HG02970 (cell line): ENCODE measurements at regions not wholly inside any gene's neighbourhood (a gene's known extent, or its start where the extent isn't known, plus 50 kb on each side); places are given as distances from the start of the nearest gene placed in this dataset.
A peak's percentile ranks its signal among the peaks of the same experiment; 100 is the strongest.
"Not testable (repeated sequence)": the region's sequence is repeated elsewhere in the genome, so short reads cannot be mapped to it uniquely, and the experiment has no call there.

Experiments used
- ATAC-seq: cut with Tn5 transposase; IDR thresholded peaks from one replicate; pipeline ENCODE4 v1.9.1; 2021; ENCODE audit warnings: mild to moderate bottlenecking, moderate library complexity, moderate number of reproducible peaks; ENCODE audit not compliant: unreplicated experiment, low FRiP score

DNA sequence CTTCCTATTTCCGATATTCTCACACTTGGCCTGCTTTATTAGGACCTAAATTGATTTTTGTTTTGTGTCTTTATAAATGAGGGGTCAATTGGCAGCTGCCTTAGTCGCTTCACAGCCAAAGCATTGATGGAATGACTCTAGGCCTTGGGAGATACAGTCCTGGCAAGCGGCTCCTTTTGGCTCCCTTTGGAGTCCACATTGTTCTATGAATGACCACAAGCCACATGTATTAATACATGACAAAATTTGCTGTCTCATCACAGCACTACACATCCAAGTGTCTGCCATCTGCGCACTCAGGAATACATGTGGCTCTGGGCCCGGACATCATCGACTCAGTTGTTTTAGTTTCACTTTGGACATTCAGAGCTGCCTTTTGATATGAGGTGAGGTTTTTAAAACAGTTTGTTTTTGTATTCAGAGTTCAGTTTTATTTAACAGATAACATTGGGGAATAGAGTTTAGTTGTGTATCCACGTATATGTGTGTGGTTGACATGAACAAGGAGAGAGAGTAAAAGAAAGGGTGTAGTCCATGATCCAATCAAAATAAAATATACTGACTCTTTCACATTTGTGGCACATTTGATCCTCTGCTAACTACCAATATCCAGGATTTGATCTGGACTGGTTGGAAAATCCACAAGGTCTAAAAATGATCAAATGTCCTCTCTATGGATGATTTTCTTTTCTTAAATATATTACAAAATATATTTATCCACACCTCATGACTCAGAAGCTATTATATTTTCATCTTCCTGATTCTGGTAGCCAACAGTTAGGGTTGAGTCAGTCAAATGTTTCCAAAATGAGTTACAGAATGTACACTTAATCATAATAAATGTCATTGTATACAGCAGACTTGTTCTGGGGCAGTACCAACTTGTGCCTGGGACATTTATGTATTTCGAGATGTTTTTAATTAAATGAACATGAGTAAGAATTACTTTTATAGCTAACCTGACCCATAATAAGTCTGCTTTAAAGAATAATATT, 114.0 kb upstream of the MTAP start:
- ATAC-seq: no peak

DNA sequence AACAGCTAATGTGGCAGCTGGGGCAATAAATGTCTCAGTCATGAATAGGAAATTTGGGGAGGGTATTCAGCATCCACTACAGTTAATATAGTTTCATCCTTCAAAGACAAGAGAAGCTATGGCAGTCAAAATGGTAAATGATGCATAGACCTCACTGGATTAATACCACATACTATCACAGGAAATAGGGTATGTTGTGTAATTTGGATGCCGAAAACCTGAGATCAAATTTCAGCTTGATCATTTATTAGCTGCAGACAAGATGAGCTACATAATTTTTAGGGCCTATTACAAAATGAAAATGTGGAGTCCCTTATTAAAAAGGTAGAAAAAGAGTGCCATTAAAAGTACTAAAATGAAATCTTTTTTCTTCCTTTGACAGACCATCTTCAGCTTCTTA, 112.6 kb upstream of the MTAP start:
- no peak for ATAC-seq

DNA sequence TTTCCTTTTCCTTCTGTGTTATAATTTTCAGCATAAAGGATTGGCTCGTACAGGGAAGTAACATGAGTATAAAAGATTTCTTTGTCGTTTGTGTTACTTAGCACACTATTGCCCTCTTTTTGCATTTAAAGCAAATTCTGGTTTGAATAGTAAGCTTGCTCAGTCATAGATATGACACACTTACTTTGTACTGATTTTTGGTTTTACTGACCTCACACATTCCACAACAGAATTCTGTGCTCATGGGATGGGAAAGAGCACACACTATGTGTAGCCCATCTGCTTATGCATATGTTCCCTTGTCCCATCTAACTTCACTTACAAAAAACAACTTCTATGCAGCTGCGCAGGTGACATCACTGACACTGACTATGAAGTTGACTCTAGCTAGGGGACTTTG, 111.9 kb upstream of the MTAP start:
- no peak for ATAC-seq

DNA sequence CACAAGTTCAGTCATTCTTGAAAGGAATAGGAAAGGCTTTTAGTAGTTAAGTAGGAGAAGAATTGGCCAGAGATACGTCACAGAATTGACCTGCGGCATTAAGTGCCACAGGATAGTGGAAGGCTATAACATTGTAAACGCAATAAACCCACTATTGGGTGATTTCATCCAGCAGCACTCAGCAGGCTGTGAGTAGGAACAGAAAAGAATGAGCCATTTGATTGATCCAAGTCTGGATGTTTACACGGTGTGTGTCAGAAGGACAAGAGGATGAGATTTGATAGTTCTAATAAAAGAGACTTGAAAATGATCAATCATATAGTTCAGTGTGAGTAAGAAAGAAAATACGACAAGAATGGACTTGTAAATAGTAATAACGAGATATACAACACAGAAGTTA, 110.0 kb upstream of the MTAP start:
- ATAC-seq: no peak

DNA sequence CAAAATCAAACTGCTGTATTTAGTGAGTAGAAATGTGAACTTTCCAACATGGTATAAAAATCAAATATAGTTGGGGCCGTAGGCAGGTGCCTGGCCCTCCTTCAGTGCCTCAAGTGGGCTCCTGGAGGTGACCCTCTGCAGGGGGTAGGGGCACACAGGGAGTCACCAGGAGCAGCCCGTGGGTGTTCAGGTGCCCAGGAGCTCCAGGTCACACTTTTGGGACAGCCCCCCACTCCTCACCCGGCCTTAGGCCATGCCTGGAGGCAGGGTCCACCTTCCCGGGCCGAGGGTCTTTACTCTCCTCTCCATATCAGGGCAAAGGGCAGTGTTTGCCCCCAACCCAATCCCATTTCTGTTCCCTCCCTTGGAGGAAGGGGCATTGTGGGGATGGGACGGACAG, 108.0 kb upstream of the MTAP start:
- ATAC-seq: no peak

DNA sequence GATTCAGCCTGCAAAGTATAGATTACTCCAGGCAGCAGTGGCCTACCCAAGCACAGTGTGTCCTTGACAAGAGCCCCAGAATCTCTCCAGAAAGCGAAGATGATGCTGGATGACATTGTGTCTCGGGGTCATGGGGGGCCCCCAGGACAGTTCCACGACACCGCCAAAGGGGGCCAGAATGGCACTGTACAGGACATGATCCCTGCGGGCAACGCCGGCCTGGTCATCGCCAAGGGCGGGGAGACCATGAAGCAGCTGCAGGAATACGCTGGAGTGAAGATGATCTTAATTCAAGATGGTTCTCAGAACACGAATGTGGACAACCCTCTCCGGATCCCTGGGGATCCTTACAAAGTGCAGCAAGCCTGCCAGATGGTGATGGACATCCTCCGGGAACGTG, 107.0 kb upstream of the MTAP start:
- ATAC-seq: no peak

DNA sequence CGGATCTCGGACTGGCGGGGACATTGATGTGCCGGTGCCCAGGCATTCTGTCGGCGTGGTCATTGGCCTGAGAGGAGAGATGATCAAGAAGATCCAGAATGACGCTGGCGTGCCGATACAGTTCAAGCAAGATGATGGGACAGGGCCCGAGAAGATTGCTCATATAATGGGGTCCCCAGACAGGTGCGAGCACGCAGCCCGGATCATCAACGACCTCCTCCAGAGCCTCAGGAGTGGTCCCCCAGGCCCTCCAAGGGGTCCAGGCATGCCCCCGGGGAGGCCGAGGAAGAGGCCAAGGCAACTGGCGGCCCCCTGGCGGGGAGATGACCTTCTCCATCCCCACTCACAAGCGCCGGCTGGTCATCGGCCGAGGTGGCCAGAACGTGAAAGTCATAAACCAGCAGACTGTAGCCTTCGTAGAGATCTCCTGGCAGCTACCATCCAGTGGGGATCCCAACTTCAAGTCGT, 106.5 kb upstream of the MTAP start:
- ATAC-seq: no peak

DNA sequence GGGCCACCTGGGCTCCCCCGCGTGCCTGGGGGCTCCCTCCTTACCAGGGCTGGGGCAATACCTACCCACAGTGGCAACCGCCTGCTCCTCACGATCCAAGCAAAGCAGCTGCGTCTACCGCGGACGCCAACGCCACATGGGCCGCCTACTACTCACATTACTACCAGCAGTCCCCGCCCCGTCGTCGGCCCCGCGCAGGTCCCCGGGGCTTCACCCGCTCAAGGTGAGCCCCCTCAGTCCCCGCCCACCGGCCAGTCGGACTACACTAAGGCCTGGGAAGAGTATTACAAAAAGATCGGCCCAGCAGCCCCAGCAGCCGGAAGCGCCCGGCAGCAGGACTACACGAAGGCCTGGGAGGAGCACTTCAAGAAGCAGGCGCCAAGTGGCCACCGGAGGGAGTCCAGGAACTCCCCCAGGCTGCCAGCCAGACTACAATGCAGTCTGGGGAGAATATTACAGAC, 106.0 kb upstream of the MTAP start:
- no peak for ATAC-seq

DNA sequence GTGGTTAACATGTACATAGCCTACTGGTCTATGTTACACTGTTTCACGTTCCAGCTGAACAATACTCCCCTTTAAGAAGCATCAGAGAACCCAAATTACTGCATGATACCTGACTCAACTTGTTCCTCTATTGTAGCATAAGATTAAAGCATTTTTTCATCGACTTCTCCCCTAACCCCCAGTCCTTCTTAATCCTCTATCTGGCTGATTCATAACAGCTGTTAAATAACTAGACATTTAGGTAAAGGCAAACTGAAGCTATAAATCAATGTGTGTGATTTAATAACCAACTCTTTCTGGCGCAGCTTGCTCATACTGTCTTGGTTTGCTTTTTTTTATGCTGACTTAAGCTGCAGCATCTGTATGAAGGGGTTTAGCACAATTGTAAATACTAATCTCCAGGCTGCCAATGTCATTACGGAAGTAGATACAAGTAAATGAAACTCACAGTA, 94.2 kb upstream of the MTAP start:
- no peak for ATAC-seq

DNA sequence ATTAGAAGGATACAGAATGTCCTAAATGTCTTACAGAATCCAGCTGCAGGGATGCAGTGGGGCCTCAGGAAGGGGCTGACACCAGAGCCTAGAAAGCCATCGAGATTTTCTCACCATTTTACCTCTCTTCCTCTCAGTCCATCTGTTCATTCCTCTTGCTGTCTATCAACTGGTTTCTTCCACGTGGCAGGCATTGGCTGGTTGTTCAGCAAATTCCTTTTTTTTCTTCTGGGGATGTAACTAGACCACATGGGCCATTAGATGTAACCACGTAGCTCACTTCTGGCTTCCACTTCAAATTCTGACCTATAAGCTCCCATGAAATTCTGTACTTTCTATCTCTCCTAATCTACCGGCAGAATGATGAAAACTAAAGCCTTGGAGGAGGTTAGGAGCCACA, 93.6 kb upstream of the MTAP start:
- ATAC-seq: no peak

DNA sequence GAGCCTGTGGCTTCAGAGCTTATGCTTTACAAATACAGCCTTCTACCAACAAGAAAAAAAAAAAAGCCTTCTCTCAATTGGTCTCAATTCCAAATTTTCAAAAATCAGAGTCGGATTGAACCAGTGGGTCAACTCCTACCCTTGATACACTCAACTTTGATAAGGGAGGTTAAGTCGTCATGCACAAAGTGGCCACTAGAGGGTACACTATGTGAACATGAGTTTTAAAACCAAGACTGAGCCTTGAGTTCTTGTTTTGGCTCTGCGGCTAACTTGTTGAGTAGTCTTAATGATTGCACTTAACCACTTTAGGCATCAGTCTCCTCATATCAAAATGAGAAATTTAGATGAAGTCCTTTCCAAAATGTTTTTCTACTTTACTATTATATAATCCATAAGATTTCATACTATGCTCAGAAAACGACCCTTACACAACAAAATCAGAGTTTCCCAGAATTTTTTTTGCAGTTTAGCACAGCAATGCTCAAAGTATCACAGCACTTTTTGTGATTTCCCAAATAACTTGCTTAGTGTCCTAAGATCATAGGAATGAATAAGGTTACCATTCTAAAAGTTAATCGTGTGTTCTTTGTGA, 92.9 kb upstream of the MTAP start:
- ATAC-seq: peak; percentile 82

DNA sequence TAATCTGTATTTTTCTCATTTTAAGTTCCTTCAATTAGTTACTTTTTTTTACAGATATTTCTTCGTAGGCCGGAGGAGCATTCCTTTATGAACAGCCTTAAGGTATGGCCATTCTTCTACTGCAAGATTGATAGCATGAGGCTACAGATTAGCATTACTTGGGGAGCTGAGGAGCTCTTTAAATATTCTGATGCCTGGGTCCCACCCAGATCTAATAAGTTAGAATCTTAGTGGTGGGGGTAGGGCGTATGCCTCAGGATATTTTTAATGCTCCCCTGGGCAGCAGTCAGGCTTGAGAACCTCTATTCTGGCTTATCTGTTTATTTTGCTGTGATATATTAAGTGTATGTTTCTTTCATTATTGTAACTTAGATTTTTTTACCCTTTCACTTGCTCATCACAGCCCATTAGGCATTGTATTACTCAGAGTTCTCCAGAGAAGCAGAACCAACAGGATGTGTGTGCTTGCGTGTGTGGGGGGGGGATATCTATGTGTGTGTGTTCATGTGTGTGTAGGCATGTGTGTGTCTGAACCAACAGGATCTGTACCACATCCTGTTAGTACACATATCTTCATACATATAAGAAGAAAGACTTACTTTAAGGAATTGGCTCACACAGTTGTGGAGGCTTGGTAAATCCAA, 91.8 kb upstream of the MTAP start:
- ATAC-seq: no peak

DNA sequence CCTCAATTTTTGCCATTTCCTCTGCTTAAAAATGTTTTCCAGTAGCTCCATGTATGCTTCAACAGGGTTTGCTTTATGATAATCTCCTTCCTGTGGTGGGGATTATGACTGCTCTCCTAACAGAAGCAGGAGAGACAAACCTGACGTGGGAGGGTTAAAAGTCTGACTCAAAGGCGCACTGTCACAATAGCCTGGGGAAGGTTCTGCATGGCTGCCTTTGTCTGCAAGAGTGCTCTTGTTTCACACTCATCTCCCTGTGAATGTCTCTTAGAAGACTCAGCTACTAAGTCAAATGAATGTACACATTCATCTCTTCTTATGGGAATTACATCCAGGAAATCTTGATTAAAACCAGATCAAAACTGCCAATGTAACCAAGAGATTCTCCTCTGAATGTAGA, 90.9 kb upstream of the MTAP start:
- no peak for ATAC-seq

DNA sequence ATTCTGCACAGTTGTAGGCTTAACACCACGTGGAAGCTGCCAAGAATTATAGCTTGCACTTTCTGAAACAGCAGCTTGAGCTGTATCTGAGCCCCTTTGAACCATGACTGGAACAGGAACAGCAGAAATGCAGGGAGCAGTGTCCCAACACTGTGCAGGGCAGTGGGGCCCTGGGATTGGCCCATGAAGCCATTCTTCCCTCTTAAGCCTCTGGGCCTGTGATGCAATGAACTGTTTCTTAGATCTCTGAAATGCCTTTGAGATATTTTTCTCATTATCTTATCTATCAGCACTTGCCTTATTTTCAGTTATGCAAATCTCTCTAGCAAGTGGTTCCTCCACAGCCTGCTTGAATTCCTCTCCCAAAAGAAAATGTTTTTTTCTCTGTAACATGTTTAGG, 87.0 kb upstream of the MTAP start:
- no peak for ATAC-seq

DNA sequence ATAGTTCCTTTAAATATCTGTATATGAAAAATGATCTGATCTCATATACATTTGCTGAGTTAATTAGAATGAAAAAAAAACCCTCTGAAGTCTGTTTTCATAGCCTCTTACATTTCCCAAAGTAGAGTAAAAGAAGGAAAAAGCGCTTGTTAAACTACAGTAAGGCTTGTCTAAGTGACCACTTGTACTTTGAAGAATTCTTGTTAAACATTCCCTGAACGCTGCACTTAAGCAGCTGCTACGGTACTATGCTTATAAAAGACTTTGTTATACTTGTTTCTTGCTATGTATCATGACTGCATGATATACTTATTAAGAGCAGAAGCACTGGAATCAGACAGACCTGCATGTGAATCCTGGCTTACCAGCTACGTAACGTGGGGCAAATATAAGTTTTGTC, 81.7 kb upstream of the MTAP start:
- no peak for ATAC-seq

DNA sequence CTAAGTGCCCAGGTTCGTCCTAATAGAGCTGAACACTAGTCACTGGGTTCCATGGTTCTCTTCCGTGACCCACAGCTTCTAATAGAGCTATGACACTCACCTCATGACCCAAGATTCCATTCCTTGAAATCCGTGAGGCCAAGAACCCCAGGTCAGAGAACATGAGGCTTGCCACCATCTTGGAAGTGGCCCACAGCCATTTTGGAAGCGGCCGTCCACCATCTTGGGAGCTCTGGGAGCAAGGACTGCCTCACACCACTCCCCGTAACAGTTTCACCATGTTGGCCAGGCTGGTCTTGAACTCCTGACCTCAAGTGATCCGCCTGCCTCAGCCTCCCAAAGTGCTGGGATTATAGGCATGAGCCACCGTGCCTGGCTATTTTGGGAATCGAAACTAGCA, 75.0 kb upstream of the MTAP start:
- ATAC-seq: not testable (repeated sequence)

DNA sequence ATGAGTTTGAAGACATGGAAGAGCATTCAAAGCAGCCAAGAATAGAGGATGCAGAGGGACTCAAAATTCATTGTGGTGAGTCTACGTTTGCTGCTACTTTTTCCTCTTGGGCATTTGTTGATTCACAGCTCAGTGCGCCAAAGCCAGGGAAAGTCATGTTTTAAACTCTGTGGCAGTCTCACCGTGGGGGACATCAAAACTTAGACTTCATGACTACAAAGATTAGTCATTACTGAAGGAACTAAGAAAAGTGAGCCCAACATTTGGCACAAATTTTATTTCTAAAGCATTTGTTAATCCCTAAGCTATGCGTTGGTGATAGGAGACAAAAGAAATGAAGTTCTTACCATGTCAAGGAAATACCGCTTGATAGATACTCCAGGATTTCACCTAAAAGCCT, 73.7 kb upstream of the MTAP start:
- no peak for ATAC-seq

DNA sequence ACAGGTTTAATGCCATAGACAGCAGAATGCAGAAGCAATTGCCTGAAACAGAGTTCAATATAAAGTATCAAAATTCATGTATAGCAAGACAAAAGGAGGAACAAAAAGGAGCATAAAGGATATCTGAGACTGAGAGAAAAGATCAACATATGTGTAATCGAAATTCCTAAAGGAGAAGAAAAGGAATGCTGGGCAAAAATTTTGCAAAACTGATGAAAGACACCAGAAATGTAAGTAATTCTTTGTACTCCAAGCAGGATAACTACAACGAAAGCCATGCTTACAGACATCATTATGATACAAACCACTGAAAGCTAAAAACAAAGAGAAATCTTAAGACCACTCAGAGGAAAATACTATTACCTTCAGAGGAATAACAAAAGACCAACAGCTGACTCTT, 72.8 kb upstream of the MTAP start:
- no peak for ATAC-seq

DNA sequence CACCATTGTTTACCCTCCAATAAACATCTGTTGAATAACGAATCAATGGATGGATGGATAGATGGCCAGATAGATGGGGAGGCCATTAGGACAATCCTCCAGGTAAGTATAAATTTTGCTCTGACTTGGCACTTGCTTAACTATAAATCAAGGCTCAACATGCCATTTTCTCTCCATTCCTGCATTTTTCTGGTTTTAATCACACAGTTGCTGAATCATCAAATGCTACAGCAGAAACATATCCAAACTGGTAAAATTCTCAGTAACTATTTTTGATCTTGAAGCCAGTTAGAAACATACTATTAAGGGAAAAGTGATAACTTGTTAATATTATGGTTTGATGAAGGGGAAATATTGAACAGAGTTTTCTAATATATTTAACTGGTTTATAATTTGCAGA, 71.5 kb upstream of the MTAP start:
- ATAC-seq: no peak

DNA sequence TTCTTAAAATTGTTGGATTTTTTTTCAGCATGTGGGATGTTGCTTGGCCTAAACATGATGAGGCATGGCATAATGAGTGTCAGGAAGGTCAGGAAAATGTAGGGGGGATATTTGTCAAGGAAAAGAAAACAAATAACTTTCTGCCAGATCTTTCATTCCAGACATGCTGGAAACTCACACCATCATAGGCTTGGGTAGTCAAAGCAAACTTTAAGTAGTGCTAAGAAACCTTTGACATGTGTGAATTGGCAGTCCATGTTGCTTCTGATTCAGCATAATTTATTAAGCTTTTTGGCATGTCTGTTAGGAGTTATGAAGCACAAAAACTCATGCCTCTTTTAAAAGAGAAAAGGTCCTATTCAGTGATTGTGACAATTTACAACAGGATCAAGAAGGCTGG, 61.3 kb upstream of the MTAP start:
- ATAC-seq: no peak

DNA sequence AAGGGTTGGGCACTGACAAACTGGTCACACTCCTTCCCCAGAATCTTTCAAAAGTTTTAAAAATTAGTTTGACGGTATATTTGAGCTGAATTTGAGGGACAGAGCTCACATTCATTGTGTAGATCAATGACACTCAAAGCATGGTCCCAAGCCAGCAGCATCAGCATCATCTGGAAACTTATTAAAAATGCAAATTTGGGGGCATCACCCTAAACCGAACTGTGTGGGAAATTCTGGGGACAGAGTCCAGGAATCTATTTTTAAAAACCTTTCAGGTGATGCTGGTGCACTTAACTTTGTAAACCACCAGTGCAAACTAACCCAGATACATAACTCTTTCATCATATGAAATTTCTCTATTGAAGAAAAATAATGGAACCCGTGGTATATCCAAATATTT, 58.1 kb upstream of the MTAP start:
- ATAC-seq: no peak
